Heart left ventricle (tissue), 16 donors: ENCODE measurements at regions not wholly inside any gene's neighbourhood (a gene's known extent, or its start where the extent isn't known, plus 50 kb on each side); places are given as distances from the start of the nearest gene placed in this dataset.

Experiments
- ATAC-seq, 4 donors: fragments of 200-7000 bp; cut with Tn5 transposase; one replicate each; pipeline ENCODE4 v1.9.1; 2020 to 2022; ENCODE audit warnings: moderate library complexity in 4 of 4, mild to moderate bottlenecking in 3 of 4, moderate number of reproducible peaks in 1 of 4
- DNase-seq, 5 donors: peaks; one replicate each; pipeline ENCODE4 v3.0.0-alpha.2; 2020
- H3K27ac ChIP-seq, 12 donors: fragments of 200-600 bp; sonication (generic) in 4 of 12; one replicate each; pipeline versions ENCODE4 v1.5.0 to v1.8.0; 2016 to 2022; ENCODE audit warnings: mild to moderate bottlenecking in 2 of 12
- H3K27me3 ChIP-seq, 9 donors: fragments of 200-600 bp; sonication (generic) in 2 of 9; one replicate each; pipeline versions ENCODE4 v1.5.1 to v1.8.0; 2016 to 2022; ENCODE audit warnings: mild to moderate bottlenecking in 3 of 9
- H3K36me3 ChIP-seq, 9 donors: fragments of 200-600 bp; sonication (generic) in 2 of 9; one replicate each; pipeline versions ENCODE4 v1.5.0 to v1.8.0; 2018 to 2022; ENCODE audit warnings: mild to moderate bottlenecking in 2 of 9
- H3K4me1 ChIP-seq, 12 donors: fragments of 200-600 bp; sonication (generic) in 4 of 12; one replicate each; pipeline versions ENCODE4 v1.5.0 to v1.8.0; 2016 to 2022; ENCODE audit warnings: mild to moderate bottlenecking in 3 of 12
- H3K4me3 ChIP-seq, 12 donors: fragments of 200-600 bp; sonication (generic) in 4 of 12; one replicate each; pipeline versions ENCODE4 v1.5.0 to v1.8.0; 2017 to 2022; ENCODE audit warnings: mild to moderate bottlenecking in 9 of 12, moderate library complexity in 4 of 12
- H3K9me3 ChIP-seq, 12 donors: fragments of 200-600 bp; sonication (generic) in 4 of 12; one replicate each; pipeline versions ENCODE4 v1.5.0 to v1.8.0; 2016 to 2022; ENCODE audit warnings: mild to moderate bottlenecking in 1 of 12
- POLR2A ChIP-seq, 2 donors: fragments of 450-650 bp; IDR thresholded peaks; one replicate each; pipeline ENCODE4 v1.6.1; 2017; ENCODE audit warnings: antibody characterized with exemption in 2 of 2, mild to moderate bottlenecking in 2 of 2, moderate library complexity in 2 of 2
- WGBS, 4 donors: extraction: QIAGEN DNeasy Blood & Tissue Kit in 2 of 4; methylation state at CpG; one replicate each; pipeline versions ENCODE4 v1.1.5 to v1.1.7; 2013 to 2018; 5-methylcytosine and 5-hydroxymethylcytosine counted together
- intact Hi-C, 10 donors: fragments of 100-400 bp; cut with DNase I; formaldehyde crosslinking; loops; one replicate each; pipeline versions ENCODE4 v1.11.1 to v1.14.2; 2022
- TF ChIP-seq, protein P1 (sequence below), 12 donors: fragments of 200-600 bp; sonication (generic) in 4 of 12; IDR thresholded peaks; one replicate each; pipeline versions ENCODE4 v1.5.0 to v1.8.0; 2018 to 2022; ENCODE audit warnings: antibody characterized with exemption in 12 of 12, mild to moderate bottlenecking in 5 of 12
- donor health status: ischemic (EF 13 %, LVEDD 7.1; RV severe dilation, severe dysfunction).
- donor health status: healthy with polysubstance abuse.
- donor health status: DM: no; HTN: yes; CAD: no.
- donor health status: DM: no; HTN: no; CAD: no.
- donor health status: ischemic (EF 25% LVEDD 6.9; RV normal size, moderate dysfunction).
- donor health status: ischemic (EF 25% LVEDD 5.7; RV mildly dilated, moderate dysfunction).
- donor health status: healthy.
- donor health status: DM: yes; HTN: yes; CAD: no.
- donor health status: ischemic (EF 35%, LVEDD 5.7; RV mildly dilated, moderate dysfunction).
- donor health status: nonischemic (EF 11% LVEDD 7.7; RV severe dilation, severe dysfunction).
- donor health status: DM: yes; HTN: yes; CAD: no.
- donor health status: PGD.
- donor health status: ischemic (EF 29% LVEDD 5.4; RV normal size, mild dysfunction).
- donor health status: nonischemic (EF 23%, LVEDD 6.1; RV moderate dilation, normal function).

DNA sequence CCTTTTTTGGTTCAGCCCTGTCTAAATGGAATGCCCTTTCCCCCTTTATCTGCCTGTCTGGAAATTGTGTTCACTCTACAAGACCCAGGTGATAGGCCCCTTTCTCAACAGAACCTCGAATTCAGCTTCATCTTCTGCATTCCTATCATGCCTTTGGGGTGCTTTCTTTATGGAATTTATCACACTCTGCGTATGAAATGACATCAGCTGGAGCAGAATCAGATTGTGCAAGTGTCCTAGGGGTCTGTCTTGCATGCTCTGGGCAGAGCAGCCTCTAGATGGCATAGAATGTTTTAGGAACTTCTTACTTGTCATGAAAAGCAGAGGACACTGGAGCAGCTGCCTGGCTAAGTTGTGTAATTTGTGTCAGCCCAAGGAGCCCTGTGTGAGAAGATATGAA lies 84.9 kb downstream of the ISL1 start:
- no peaks in the 10 kb centered on the region for H3K36me3 ChIP-seq
- no peak overlapping the region for H3K27ac ChIP-seq
- intact Hi-C loops, result no loop called here
- ATAC-seq (no peak), DNase-seq (no peak)
- WGBS, 4 donors, result 15 to 25% (median 19%) methylated on average over 2 of the region's 2 CpGs
- no peak overlapping the region for H3K4me3 ChIP-seq
- no peaks in the 10 kb centered on the region for H3K9me3 ChIP-seq
- H3K27me3 ChIP-seq, result no peaks in the 10 kb centered on the region
- H3K4me1 ChIP-seq, result no peaks in the 10 kb centered on the region
- TF ChIP-seq POLR2A (IDR thresholded peaks at IDR 0.05), result no peak
- TF ChIP-seq, protein P1, sequence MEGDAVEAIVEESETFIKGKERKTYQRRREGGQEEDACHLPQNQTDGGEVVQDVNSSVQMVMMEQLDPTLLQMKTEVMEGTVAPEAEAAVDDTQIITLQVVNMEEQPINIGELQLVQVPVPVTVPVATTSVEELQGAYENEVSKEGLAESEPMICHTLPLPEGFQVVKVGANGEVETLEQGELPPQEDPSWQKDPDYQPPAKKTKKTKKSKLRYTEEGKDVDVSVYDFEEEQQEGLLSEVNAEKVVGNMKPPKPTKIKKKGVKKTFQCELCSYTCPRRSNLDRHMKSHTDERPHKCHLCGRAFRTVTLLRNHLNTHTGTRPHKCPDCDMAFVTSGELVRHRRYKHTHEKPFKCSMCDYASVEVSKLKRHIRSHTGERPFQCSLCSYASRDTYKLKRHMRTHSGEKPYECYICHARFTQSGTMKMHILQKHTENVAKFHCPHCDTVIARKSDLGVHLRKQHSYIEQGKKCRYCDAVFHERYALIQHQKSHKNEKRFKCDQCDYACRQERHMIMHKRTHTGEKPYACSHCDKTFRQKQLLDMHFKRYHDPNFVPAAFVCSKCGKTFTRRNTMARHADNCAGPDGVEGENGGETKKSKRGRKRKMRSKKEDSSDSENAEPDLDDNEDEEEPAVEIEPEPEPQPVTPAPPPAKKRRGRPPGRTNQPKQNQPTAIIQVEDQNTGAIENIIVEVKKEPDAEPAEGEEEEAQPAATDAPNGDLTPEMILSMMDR (IDR thresholded peaks at IDR 0.05), result no peak

DNA sequence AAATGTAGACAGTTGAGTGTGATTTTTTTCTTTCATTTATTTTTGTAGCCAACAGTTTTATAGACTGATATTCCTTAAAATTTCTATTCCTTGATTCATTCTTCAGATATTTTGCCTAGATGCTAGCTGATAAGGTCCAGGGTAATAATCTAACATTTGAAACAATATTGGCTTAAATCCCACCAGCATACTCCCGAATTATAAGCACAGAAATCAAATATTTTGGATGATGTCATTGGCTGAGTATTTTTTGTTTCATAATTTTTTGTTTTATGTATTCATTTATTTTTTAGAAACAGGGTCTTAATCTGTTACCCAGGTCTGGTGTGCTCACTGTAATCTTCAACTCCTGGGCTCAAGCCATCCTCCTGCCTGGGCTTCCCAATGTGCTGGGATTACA lies 88.4 kb downstream of the ISL1 start:
- Histone ChIP-seq H3K27me3 (peaks cover 0 to 4% (median 0%) of the 10 kb centered on the region in 9 donors), H3K4me3 (no peak overlapping the region), H3K9me3 (no peaks in the 10 kb centered on the region), H3K36me3 (no peaks in the 10 kb centered on the region), H3K4me1 (no peaks in the 10 kb centered on the region), H3K27ac (no peak overlapping the region)
- 25 to 54% (median 48%) methylated on average over 1 of the region's 1 CpG for WGBS, 4 donors
- intact Hi-C loops, result no loop called here
- DNase-seq, result no peak
- ATAC-seq, result no peak
- TF ChIP-seq, protein P1 (IDR thresholded peaks at IDR 0.05), result no peak
- TF ChIP-seq POLR2A (IDR thresholded peaks at IDR 0.05), result no peak

DNA sequence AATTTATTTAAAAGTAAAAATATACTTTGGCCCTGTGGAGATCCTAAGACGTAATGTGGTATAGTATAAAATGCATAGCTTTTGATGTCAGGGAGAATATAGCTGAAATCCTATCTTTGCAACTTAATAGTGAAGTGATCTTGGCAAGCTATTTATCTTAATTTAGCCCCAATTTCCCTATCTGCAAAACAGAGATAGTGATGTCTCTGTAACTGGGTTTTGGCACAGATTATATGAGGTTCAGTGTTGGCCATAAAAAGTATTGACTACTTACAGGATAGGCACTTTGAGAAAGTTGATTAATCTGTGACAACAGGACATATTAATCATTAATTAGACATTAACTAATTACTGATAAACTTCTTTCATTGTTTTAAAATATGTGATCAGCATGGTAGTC lies 89.2 kb downstream of the ISL1 start:
- ATAC-seq, result no peak
- TF ChIP-seq, protein P1 (IDR thresholded peaks at IDR 0.05), result no peak
- Histone ChIP-seq H3K27me3 (peaks cover 0 to 4% (median 0%) of the 10 kb centered on the region in 9 donors), H3K4me1 (no peaks in the 10 kb centered on the region), H3K9me3 (no peaks in the 10 kb centered on the region), H3K4me3 (no peak overlapping the region), H3K27ac (no peak overlapping the region), H3K36me3 (no peaks in the 10 kb centered on the region)
- no peak for DNase-seq
- intact Hi-C loops, result no loop called here
- 77 to 86% (median 82%) methylated on average over 1 of the region's 1 CpG for WGBS, 4 donors

DNA sequence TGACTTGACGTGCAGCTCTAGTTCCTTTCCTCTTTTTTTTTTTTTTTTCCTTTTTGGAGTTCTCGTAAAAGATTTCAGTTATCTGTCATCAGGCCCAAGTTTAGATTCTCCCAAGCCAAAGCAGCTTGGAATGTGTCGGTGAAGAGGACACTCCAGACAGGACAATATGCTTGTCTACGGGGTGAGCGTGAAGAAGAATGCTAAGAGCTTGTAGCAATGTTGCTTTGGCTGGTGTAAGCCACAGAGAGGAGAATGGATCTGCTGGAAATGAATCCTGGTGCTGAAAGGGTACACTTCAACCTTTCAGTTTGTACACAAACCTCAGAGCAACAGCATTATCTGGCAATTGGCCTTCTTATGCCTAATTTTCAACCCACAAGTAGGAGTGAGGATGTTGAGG lies 92.4 kb downstream of the ISL1 start:
- ATAC-seq, result no peak
- no peak for TF ChIP-seq POLR2A (IDR thresholded peaks at IDR 0.05)

DNA sequence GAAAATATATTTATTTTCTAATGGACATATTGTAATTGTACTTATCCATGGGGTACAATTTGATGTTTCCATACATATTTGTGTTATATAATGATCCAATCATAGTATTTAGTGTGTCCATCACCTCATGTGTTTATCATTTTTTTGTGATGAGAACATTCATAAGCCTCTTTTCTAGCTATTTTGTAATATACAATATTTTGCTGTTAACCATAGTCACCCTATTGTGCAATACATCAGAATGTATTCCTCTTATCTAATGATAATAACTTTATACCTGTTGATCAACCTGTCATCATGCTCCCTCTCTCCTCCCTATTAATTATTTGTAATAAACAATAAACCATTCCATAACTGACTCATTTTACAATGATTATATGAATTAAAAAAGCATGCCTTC lies 93.2 kb downstream of the ISL1 start:
- intact Hi-C loops, result no loop called here
- ATAC-seq, result no peak
- Histone ChIP-seq H3K4me3 (no peak overlapping the region), H3K9me3 (no peaks in the 10 kb centered on the region), H3K27ac (no peak overlapping the region), H3K36me3 (no peaks in the 10 kb centered on the region), H3K27me3 (peaks cover 0 to 4% (median 0%) of the 10 kb centered on the region in 9 donors), H3K4me1 (no peaks in the 10 kb centered on the region)
- DNase-seq, result no peak
- no peak for TF ChIP-seq POLR2A (IDR thresholded peaks at IDR 0.05)
- TF ChIP-seq, protein P1 (IDR thresholded peaks at IDR 0.05), result no peak

More for the DNA sequence above, 92.4 kb downstream of the ISL1 start:
- H3K4me3 ChIP-seq, result no peak overlapping the region
- H3K9me3 ChIP-seq, result no peaks in the 10 kb centered on the region
- H3K27me3 ChIP-seq, result peaks cover 0 to 4% (median 0%) of the 10 kb centered on the region in 9 donors
- no peak for DNase-seq
- no peak overlapping the region for H3K27ac ChIP-seq
- 17 to 24% (median 21%) methylated on average over 5 of the region's 5 CpGs for WGBS, 4 donors
- H3K4me1 ChIP-seq, result no peaks in the 10 kb centered on the region
- H3K36me3 ChIP-seq, result no peaks in the 10 kb centered on the region
- intact Hi-C loops, result no loop called here
